Testis (tissue), 2 donors: ENCODE measurements at regions not wholly inside any gene's neighbourhood (a gene's known extent, or its start where the extent isn't known, plus 50 kb on each side); places are given as distances from the start of the nearest gene placed in this dataset.

Experiments
- DNase-seq: peaks from one replicate; pipeline ENCODE4 v3.0.0-alpha.2; 2019
- H3K27ac ChIP-seq, 2 donors: fragments of 200-600 bp; sonication (generic); one replicate each; pipeline ENCODE4 v1.5.1; 2019
- H3K27me3 ChIP-seq: fragments of 200-600 bp; sonication (generic); one replicate; pipeline ENCODE4 v1.5.1; 2019
- H3K36me3 ChIP-seq: fragments of 200-600 bp; sonication (generic); one replicate; pipeline ENCODE4 v1.5.1; 2017; ENCODE audit warnings: low read depth; ENCODE audit errors: missing control alignments
- H3K4me1 ChIP-seq: fragments of 200-600 bp; sonication (generic); one replicate; pipeline ENCODE4 v1.5.1; 2019
- H3K4me3 ChIP-seq, 2 donors: fragments of 200-600 bp; sonication (generic); one replicate each; pipeline ENCODE4 v1.5.1; 2017 to 2019
- H3K9me3 ChIP-seq: fragments of 200-600 bp; sonication (generic); one replicate; pipeline ENCODE4 v1.5.1; 2017
- CTCF ChIP-seq, 3 experiments: fragments of 450-650 bp in 2 of 3; fragments of 200-600 bp in 1 of 3; sonication (generic) in 1 of 3; IDR thresholded peaks; one replicate each; pipeline ENCODE4 v1.5.1; 2016 to 2019; ENCODE audit warnings: antibody characterized with exemption in 3 of 3, mild to moderate bottlenecking in 2 of 3, moderate library complexity in 1 of 3
- POLR2A ChIP-seq: fragments of 450-650 bp; IDR thresholded peaks from one replicate; pipeline ENCODE4 v1.6.1; 2017; ENCODE audit warnings: antibody characterized with exemption, mild to moderate bottlenecking, moderate library complexity
- WGBS, 2 donors: methylation state at CpG; one replicate each; pipeline ENCODE4 v1.1.5; 2018; 5-methylcytosine and 5-hydroxymethylcytosine counted together
- intact Hi-C: fragments of 100-400 bp; cut with DNase I; formaldehyde crosslinking; loops from one replicate; pipeline ENCODE4 v1.15.1; 2023; ENCODE audit warnings: low total_unique reads

- no peaks in the 10 kb centered on the region for H3K36me3 ChIP-seq
- no peak overlapping the region for H3K4me3 ChIP-seq
- intact Hi-C loops = no loop called here
- no peak overlapping the region for H3K27ac ChIP-seq
- no peaks in the 10 kb centered on the region for H3K9me3 ChIP-seq
- DNase-seq = no peak
- H3K27me3 ChIP-seq = no peaks in the 10 kb centered on the region
- no peaks in the 10 kb centered on the region for H3K4me1 ChIP-seq
- TF ChIP-seq POLR2A (no peak), CTCF (IDR thresholded peaks at IDR 0.05) (no peak)
- 6 to 11% methylated on average over 2 of the region's 2 CpGs for WGBS, 2 donors
Observed at GRCh38 chr10:81367132-81367531, 507.9 kb upstream of the NRG3 start.

- Histone ChIP-seq H3K27ac (no peak overlapping the region), H3K27me3 (no peaks in the 10 kb centered on the region), H3K4me1 (no peaks in the 10 kb centered on the region), H3K4me3 (no peak overlapping the region), H3K36me3 (no peaks in the 10 kb centered on the region), H3K9me3 (no peaks in the 10 kb centered on the region)
- no peak for DNase-seq
- intact Hi-C loops = no loop called here
- 82 to 92% methylated on average over 3 of the region's 3 CpGs for WGBS, 2 donors
- no peak for TF ChIP-seq POLR2A
- no peak for TF ChIP-seq CTCF (IDR thresholded peaks at IDR 0.05)
Observed at GRCh38 chr10:81386817-81387216, 488.2 kb upstream of the NRG3 start.

- Histone ChIP-seq H3K36me3 (no peaks in the 10 kb centered on the region), H3K9me3 (no peaks in the 10 kb centered on the region), H3K4me3 (no peak overlapping the region), H3K27ac (no peak overlapping the region), H3K4me1 (no peaks in the 10 kb centered on the region), H3K27me3 (no peaks in the 10 kb centered on the region)
- DNase-seq = no peak
- WGBS, 2 donors = 89 to 90% methylated on average over 3 of the region's 3 CpGs
- TF ChIP-seq POLR2A (no peak), CTCF (IDR thresholded peaks at IDR 0.05) (no peak)
- intact Hi-C loops = no loop called here
Observed at GRCh38 chr10:81403451-81403850, 471.5 kb upstream of the NRG3 start.

- H3K27ac ChIP-seq = no peak overlapping the region
- intact Hi-C loops = no loop called here
- H3K27me3 ChIP-seq = no peaks in the 10 kb centered on the region
- WGBS, 2 donors = 91% methylated on average over 2 of the region's 2 CpGs
- no peaks in the 10 kb centered on the region for H3K36me3 ChIP-seq
- no peak overlapping the region for H3K4me3 ChIP-seq
- no peak for DNase-seq
- TF ChIP-seq CTCF (IDR thresholded peaks at IDR 0.05) (no peak), POLR2A (no peak)
- H3K9me3 ChIP-seq = no peaks in the 10 kb centered on the region
- no peaks in the 10 kb centered on the region for H3K4me1 ChIP-seq
Observed at GRCh38 chr10:81405399-81405798, 469.6 kb upstream of the NRG3 start.

GRCh38 chr10:81414038-81414437, 461.0 kb upstream of the NRG3 start:
- TF ChIP-seq POLR2A (no peak), CTCF (IDR thresholded peaks at IDR 0.05) (peak in 2 of 3 experiments; percentile 6 to 14)
- Histone ChIP-seq H3K27me3 (no peaks in the 10 kb centered on the region), H3K36me3 (no peaks in the 10 kb centered on the region), H3K9me3 (no peaks in the 10 kb centered on the region), H3K27ac (no peak overlapping the region), H3K4me3 (no peak overlapping the region), H3K4me1 (no peaks in the 10 kb centered on the region)
- intact Hi-C loops = no loop called here
- WGBS, 2 donors = 43 to 68% methylated on average over 1 of the region's 1 CpG
- DNase-seq = peak; percentile 65
